ENCODE measurements at regions not wholly inside any gene's neighbourhood (a gene's known extent, or its start where the extent isn't known, plus 50 kb on each side); places are given as distances from the start of the nearest gene placed in this dataset.
"Not testable (repeated sequence)": the region's sequence is repeated elsewhere in the genome, so short reads cannot be mapped to it uniquely, and the experiment has no call there.

GRCh38 chr6:170142559-170142958 is 148.3 kb downstream of the DLL1 start:
- DNase-seq (ENCODE audit: low spot score), result no peak
- in situ Hi-C loops (cut with MboI; ENCODE audit: low pct_unique_long_range_greater_than_20kb, low sequenced_read_pairs, unreplicated experiment), result no loop called here
- TF ChIP-seq CTCF (IDR thresholded peaks at IDR 0.05; ENCODE audit: extremely low read depth, insufficient read depth, missing control alignments), result no peak

- in situ Hi-C loops (cut with MboI; ENCODE audit: low pct_unique_long_range_greater_than_20kb, low sequenced_read_pairs, unreplicated experiment); DNase-seq (ENCODE audit: low spot score): not testable (repeated sequence)
Observed at GRCh38 chr6:170141061-170141460, 149.8 kb downstream of the DLL1 start.

- DNase-seq (ENCODE audit: low spot score), result no peak
- TF ChIP-seq CTCF (IDR thresholded peaks at IDR 0.05; ENCODE audit: extremely low read depth, insufficient read depth, missing control alignments), result no peak
- in situ Hi-C loops (cut with MboI; ENCODE audit: low pct_unique_long_range_greater_than_20kb, low sequenced_read_pairs, unreplicated experiment), result no loop called here
Observed at GRCh38 chr6:170140129-170140528, 150.7 kb downstream of the DLL1 start.

- no peak for DNase-seq (ENCODE audit: low spot score)
- no peak for TF ChIP-seq CTCF (IDR thresholded peaks at IDR 0.05; ENCODE audit: extremely low read depth, insufficient read depth, missing control alignments)
- in situ Hi-C loops (cut with MboI; ENCODE audit: low pct_unique_long_range_greater_than_20kb, low sequenced_read_pairs, unreplicated experiment), result no loop called here
Observed at GRCh38 chr6:170139531-170139930, 151.3 kb downstream of the DLL1 start.

GRCh38 chr6:170139046-170139445 is 151.8 kb downstream of the DLL1 start:
- in situ Hi-C loops (cut with MboI; ENCODE audit: low pct_unique_long_range_greater_than_20kb, low sequenced_read_pairs, unreplicated experiment); DNase-seq (ENCODE audit: low spot score): not testable (repeated sequence)

GRCh38 chr6:170137911-170138910 is 152.7 kb downstream of the DLL1 start:
- no peak for TF ChIP-seq CTCF (IDR thresholded peaks at IDR 0.05; ENCODE audit: extremely low read depth, insufficient read depth, missing control alignments)
- DNase-seq (ENCODE audit: low spot score), result no peak
- in situ Hi-C loops (cut with MboI; ENCODE audit: low pct_unique_long_range_greater_than_20kb, low sequenced_read_pairs, unreplicated experiment), result no loop called here

GRCh38 chr6:170137176-170137891 is 153.5 kb downstream of the DLL1 start:
- in situ Hi-C loops (cut with MboI; ENCODE audit: low pct_unique_long_range_greater_than_20kb, low sequenced_read_pairs, unreplicated experiment), result no loop called here
- DNase-seq (ENCODE audit: low spot score), result no peak
- TF ChIP-seq CTCF (IDR thresholded peaks at IDR 0.05; ENCODE audit: extremely low read depth, insufficient read depth, missing control alignments), result no peak

Data from GM13977 (cell line).